GM12873 (cell line): ENCODE measurements at regions not wholly inside any gene's neighbourhood (a gene's known extent, or its start where the extent isn't known, plus 50 kb on each side); places are given as distances from the start of the nearest gene placed in this dataset.

Source experiments
- CTCF ChIP-seq: IDR thresholded peaks from 2 replicates; pipeline ENCODE4 v1.5.1; 2012; ENCODE audit warnings: low read depth, mild to moderate bottlenecking, moderate library complexity, low read length, control low read depth; ENCODE audit not compliant: insufficient read depth; ENCODE audit errors: missing control alignments

- no peak for TF ChIP-seq CTCF
Observed at GRCh38 chr12:125744201-125744600, 679.0 kb downstream of the AACS start.

GRCh38 chr12:125755512-125755911 lies 690.3 kb downstream of the AACS start:
- TF ChIP-seq CTCF: no peak

- TF ChIP-seq CTCF: no peak
Observed at GRCh38 chr12:125766091-125766490, 700.9 kb downstream of the AACS start.

- no peak for TF ChIP-seq CTCF
Observed at GRCh38 chr12:125772403-125772802, 707.2 kb downstream of the AACS start.

- TF ChIP-seq CTCF: peak; percentile 69
Observed at GRCh38 chr12:125773033-125773640, 707.9 kb downstream of the AACS start.

GRCh38 chr12:125775507-125775906 lies 710.3 kb downstream of the AACS start:
- no peak for TF ChIP-seq CTCF

GRCh38 chr12:125776212-125776611 lies 711.0 kb downstream of the AACS start:
- no peak for TF ChIP-seq CTCF
